ENCODE measurements at regions not wholly inside any gene's neighbourhood (a gene's known extent, or its start where the extent isn't known, plus 50 kb on each side); places are given as distances from the start of the nearest gene placed in this dataset.

- ChIA-PET POLR2A (interaction anchor here (0.7 kb wide), 1 partner anchor 25 kb away, joined by 5 read pairs; no protein-coding TSS in a partner anchor), CTCF (ENCODE audit: unreplicated experiment) (no interaction called here)
- Histone ChIP-seq H2AFZ (ENCODE audit: low read length) (no peak overlapping the region), H3K4me3 (ENCODE audit: low read depth, low read length, poor library complexity, severe bottlenecking) (no peak overlapping the region), H3K9me2 (ENCODE audit: insufficient read depth, low read length) (no peaks in the 10 kb centered on the region), H4K20me1 (ENCODE audit: insufficient read depth, low read length) (no peaks in the 10 kb centered on the region), H3K4me1 (ENCODE audit: insufficient read depth, low read length, poor library complexity, severe bottlenecking) (no peaks in the 10 kb centered on the region), H3K4me2 (ENCODE audit: low read length) (no peak overlapping the region), H3K27ac (ENCODE audit: low read depth, low read length, poor library complexity, severe bottlenecking) (no peak overlapping the region), H3K79me2 (ENCODE audit: insufficient read depth, low read depth, low read length) (no peaks in the 10 kb centered on the region), H3K9me3 (ENCODE audit: low read length) (no peaks in the 10 kb centered on the region), H3K36me3 (ENCODE audit: insufficient read depth, low read length) (no peaks in the 10 kb centered on the region)
- BruUV-seq (replicated peaks) = no TSS peak
- no peak for DNase-seq (ENCODE audit: low spot score)
- TF ChIP-seq CTCF (conservative IDR thresholded peaks at IDR 0.05; ENCODE audit: low read length) (no peak), EZH2phosphoT487 (IDR thresholded peaks at IDR 0.05; ENCODE audit: borderline replicate concordance, low read depth, low read length) (no peak)
- intact Hi-C loops (cut with micrococcal nuclease; ENCODE audit: unreplicated experiment) = no loop called here
Observed at GRCh38 chr5:141800617-141801016, 77.6 kb downstream of the PCDH1 start.

- H2AFZ ChIP-seq (ENCODE audit: low read length) = no peak overlapping the region
- no peaks in the 10 kb centered on the region for H3K36me3 ChIP-seq (ENCODE audit: insufficient read depth, low read length)
- POLR2A ChIA-PET = interaction anchor here (0.6 kb wide), 1 partner anchor 116 kb away, joined by 4 read pairs; no protein-coding TSS in a partner anchor
- BruUV-seq (replicated peaks) = no TSS peak
- no peak overlapping the region for H3K4me3 ChIP-seq (ENCODE audit: low read depth, low read length, poor library complexity, severe bottlenecking)
- no peaks in the 10 kb centered on the region for H4K20me1 ChIP-seq (ENCODE audit: insufficient read depth, low read length)
- no peak overlapping the region for H3K4me2 ChIP-seq (ENCODE audit: low read length)
- H3K9me3 ChIP-seq (ENCODE audit: low read length) = no peaks in the 10 kb centered on the region
- intact Hi-C loops (cut with micrococcal nuclease; ENCODE audit: unreplicated experiment) = no loop called here
- no peak overlapping the region for H3K27ac ChIP-seq (ENCODE audit: low read depth, low read length, poor library complexity, severe bottlenecking)
- H3K9me2 ChIP-seq (ENCODE audit: insufficient read depth, low read length) = no peaks in the 10 kb centered on the region
- CTCF ChIA-PET (ENCODE audit: unreplicated experiment) = no interaction called here
- no peak for DNase-seq (ENCODE audit: low spot score)
- no peaks in the 10 kb centered on the region for H3K4me1 ChIP-seq (ENCODE audit: insufficient read depth, low read length, poor library complexity, severe bottlenecking)
- TF ChIP-seq EZH2phosphoT487 (IDR thresholded peaks at IDR 0.05; ENCODE audit: borderline replicate concordance, low read depth, low read length) = no peak
- TF ChIP-seq CTCF (conservative IDR thresholded peaks at IDR 0.05; ENCODE audit: low read length) = no peak
- no peaks in the 10 kb centered on the region for H3K79me2 ChIP-seq (ENCODE audit: insufficient read depth, low read depth, low read length)
Observed at GRCh38 chr5:141799507-141800167, 78.6 kb downstream of the PCDH1 start.

GRCh38 chr5:141797425-141797824 lies 80.8 kb downstream of the PCDH1 start:
- no peaks in the 10 kb centered on the region for H3K9me2 ChIP-seq (ENCODE audit: insufficient read depth, low read length)
- CTCF ChIA-PET (ENCODE audit: unreplicated experiment) = no interaction called here
- intact Hi-C loops (cut with micrococcal nuclease; ENCODE audit: unreplicated experiment) = no loop called here

More at GRCh38 chr5:141797425-141797824, 80.8 kb downstream of the PCDH1 start:
- BruUV-seq (replicated peaks) = no TSS peak
- Histone ChIP-seq H3K4me3 (ENCODE audit: low read depth, low read length, poor library complexity, severe bottlenecking) (no peak overlapping the region), H2AFZ (ENCODE audit: low read length) (no peak overlapping the region), H3K27ac (ENCODE audit: low read depth, low read length, poor library complexity, severe bottlenecking) (no peak overlapping the region), H3K4me2 (ENCODE audit: low read length) (no peak overlapping the region), H3K36me3 (ENCODE audit: insufficient read depth, low read length) (no peaks in the 10 kb centered on the region), H3K79me2 (ENCODE audit: insufficient read depth, low read depth, low read length) (no peaks in the 10 kb centered on the region), H3K9me3 (ENCODE audit: low read length) (no peaks in the 10 kb centered on the region), H4K20me1 (ENCODE audit: insufficient read depth, low read length) (no peaks in the 10 kb centered on the region), H3K4me1 (ENCODE audit: insufficient read depth, low read length, poor library complexity, severe bottlenecking) (no peaks in the 10 kb centered on the region)
- DNase-seq (ENCODE audit: low spot score) = no peak
- TF ChIP-seq CTCF (conservative IDR thresholded peaks at IDR 0.05; ENCODE audit: low read length) = no peak
- TF ChIP-seq EZH2phosphoT487 (IDR thresholded peaks at IDR 0.05; ENCODE audit: borderline replicate concordance, low read depth, low read length) = no peak
- POLR2A ChIA-PET = no interaction called here
